ENCODE measurements at regions not wholly inside any gene's neighbourhood (a gene's known extent, or its start where the extent isn't known, plus 50 kb on each side); places are given as distances from the start of the nearest gene placed in this dataset.

- Histone ChIP-seq H4K20me1 (ENCODE audit: insufficient read depth, low read length, poor library complexity, severe bottlenecking) (no peaks in the 10 kb centered on the region), H3F3A (ENCODE audit: low read depth) (no peaks in the 10 kb centered on the region), H2AFZ (ENCODE audit: low read length) (no peak overlapping the region), H3K9me3 (ENCODE audit: insufficient read depth, low read depth, low read length) (no peaks in the 10 kb centered on the region), H3K9me2 (replicated peaks; ENCODE audit: low read depth, low read length) (no peaks in the 10 kb centered on the region), H3K9ac (ENCODE audit: low read depth, low read length, poor library complexity, severe bottlenecking) (no peak overlapping the region), H3K27me3 (ENCODE audit: insufficient read depth, low read length, poor library complexity, severe bottlenecking) (no peaks in the 10 kb centered on the region), H3K4me2 (ENCODE audit: low read depth, low read length, poor library complexity, severe bottlenecking) (no peak overlapping the region), H3K79me2 (ENCODE audit: insufficient read depth, low read length) (no peaks in the 10 kb centered on the region), H3K4me1 (ENCODE audit: insufficient read depth, low read length, poor library complexity, severe bottlenecking) (no peaks in the 10 kb centered on the region), H3K4me3 (ENCODE audit: low read length, poor library complexity, severe bottlenecking) (no peak overlapping the region), H3K36me3 (ENCODE audit: insufficient read depth, low read length) (no peaks in the 10 kb centered on the region)
- no peak for TF ChIP-seq EZH2phosphoT487 (IDR thresholded peaks at IDR 0.05; ENCODE audit: borderline replicate concordance)
- no peak for TF ChIP-seq CTCF (conservative IDR thresholded peaks at IDR 0.05; ENCODE audit: low read length)
Observed at GRCh38 chr9:79353856-79354520, 217.8 kb upstream of the TLE4 start.

DNA sequence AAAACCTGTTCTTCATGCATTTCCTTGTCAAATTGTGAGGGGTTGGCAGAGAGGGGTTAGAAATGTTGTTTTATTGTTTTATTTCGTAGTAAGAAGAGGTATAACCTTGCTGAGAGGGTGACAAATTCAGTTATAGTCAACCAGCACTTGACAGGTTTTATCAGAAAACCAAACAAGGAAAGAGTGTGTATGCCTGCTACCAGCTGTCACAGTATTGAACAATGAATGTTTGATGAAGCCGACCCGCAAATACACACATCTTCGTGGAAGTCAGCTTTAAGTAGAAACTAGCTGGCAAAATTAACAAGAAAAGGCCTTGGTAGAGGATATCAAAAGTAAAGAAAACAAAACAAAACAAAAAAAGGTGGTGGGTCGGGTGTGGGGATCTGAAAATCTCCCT, 214.6 kb upstream of the TLE4 start:
- H4K20me1 ChIP-seq (ENCODE audit: insufficient read depth, low read length, poor library complexity, severe bottlenecking) = no peaks in the 10 kb centered on the region
- no peak for TF ChIP-seq EZH2phosphoT487 (IDR thresholded peaks at IDR 0.05; ENCODE audit: borderline replicate concordance)
- no peak for TF ChIP-seq CTCF (conservative IDR thresholded peaks at IDR 0.05; ENCODE audit: low read length)

DNA sequence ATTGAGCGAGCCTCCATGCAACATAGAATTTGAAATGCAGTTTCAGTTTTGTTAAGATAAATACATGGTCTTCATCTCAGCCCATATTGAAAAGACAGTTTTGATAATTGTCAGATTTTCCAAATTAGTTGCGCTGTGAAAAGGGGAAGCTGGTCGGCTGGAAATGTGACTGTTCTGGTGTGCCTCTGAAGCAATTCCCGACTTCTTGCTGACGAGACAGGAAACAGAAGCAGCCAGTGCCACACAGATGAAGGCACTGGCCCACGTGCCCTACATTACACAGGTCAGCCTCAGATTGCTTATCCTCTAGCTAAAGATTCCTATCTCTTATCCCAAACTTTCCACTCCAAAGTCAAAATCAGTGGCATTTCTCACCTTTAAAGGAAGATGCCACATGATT, 214.1 kb upstream of the TLE4 start:
- no peaks in the 10 kb centered on the region for H3K4me1 ChIP-seq (ENCODE audit: insufficient read depth, low read length, poor library complexity, severe bottlenecking)
- H2AFZ ChIP-seq (ENCODE audit: low read length) = no peak overlapping the region
- no peak overlapping the region for H3K4me2 ChIP-seq (ENCODE audit: low read depth, low read length, poor library complexity, severe bottlenecking)
- H3K9me2 ChIP-seq (replicated peaks; ENCODE audit: low read depth, low read length) = no peaks in the 10 kb centered on the region
- H3K9ac ChIP-seq (ENCODE audit: low read depth, low read length, poor library complexity, severe bottlenecking) = no peak overlapping the region
- no peaks in the 10 kb centered on the region for H3F3A ChIP-seq (ENCODE audit: low read depth)
- TF ChIP-seq EZH2phosphoT487 (IDR thresholded peaks at IDR 0.05; ENCODE audit: borderline replicate concordance) (no peak), CTCF (conservative IDR thresholded peaks at IDR 0.05; ENCODE audit: low read length) (no peak)
- H3K79me2 ChIP-seq (ENCODE audit: insufficient read depth, low read length) = no peaks in the 10 kb centered on the region
- no peak overlapping the region for H3K4me3 ChIP-seq (ENCODE audit: low read length, poor library complexity, severe bottlenecking)
- no peaks in the 10 kb centered on the region for H3K9me3 ChIP-seq (ENCODE audit: insufficient read depth, low read depth, low read length)
- no peaks in the 10 kb centered on the region for H3K27me3 ChIP-seq (ENCODE audit: insufficient read depth, low read length, poor library complexity, severe bottlenecking)
- no peaks in the 10 kb centered on the region for H4K20me1 ChIP-seq (ENCODE audit: insufficient read depth, low read length, poor library complexity, severe bottlenecking)
- H3K36me3 ChIP-seq (ENCODE audit: insufficient read depth, low read length) = no peaks in the 10 kb centered on the region

More for the DNA sequence above, 214.6 kb upstream of the TLE4 start:
- Histone ChIP-seq H3K9ac (ENCODE audit: low read depth, low read length, poor library complexity, severe bottlenecking) (no peak overlapping the region), H3K79me2 (ENCODE audit: insufficient read depth, low read length) (no peaks in the 10 kb centered on the region), H3K4me1 (ENCODE audit: insufficient read depth, low read length, poor library complexity, severe bottlenecking) (no peaks in the 10 kb centered on the region), H3K9me3 (ENCODE audit: insufficient read depth, low read depth, low read length) (no peaks in the 10 kb centered on the region), H3K4me3 (ENCODE audit: low read length, poor library complexity, severe bottlenecking) (no peak overlapping the region), H3K36me3 (ENCODE audit: insufficient read depth, low read length) (no peaks in the 10 kb centered on the region), H3K9me2 (replicated peaks; ENCODE audit: low read depth, low read length) (no peaks in the 10 kb centered on the region), H3F3A (ENCODE audit: low read depth) (no peaks in the 10 kb centered on the region), H3K27me3 (ENCODE audit: insufficient read depth, low read length, poor library complexity, severe bottlenecking) (no peaks in the 10 kb centered on the region), H3K4me2 (ENCODE audit: low read depth, low read length, poor library complexity, severe bottlenecking) (no peak overlapping the region), H2AFZ (ENCODE audit: low read length) (no peak overlapping the region)
